ENCODE measurements at regions not wholly inside any gene's neighbourhood (a gene's known extent, or its start where the extent isn't known, plus 50 kb on each side); places are given as distances from the start of the nearest gene placed in this dataset.

GRCh38 chr6:113168057-113168456, 689.1 kb upstream of the MARCKS start:
- Histone ChIP-seq H3K27me3 (ENCODE audit: insufficient read depth, low read length) (no peaks in the 10 kb centered on the region), H3K4me1 (ENCODE audit: insufficient read depth, low read length) (no peaks in the 10 kb centered on the region), H3K4me3 (ENCODE audit: low read length) (no peak overlapping the region), H3K9me3 (ENCODE audit: low read depth, low read length) (no peaks in the 10 kb centered on the region)

DNA sequence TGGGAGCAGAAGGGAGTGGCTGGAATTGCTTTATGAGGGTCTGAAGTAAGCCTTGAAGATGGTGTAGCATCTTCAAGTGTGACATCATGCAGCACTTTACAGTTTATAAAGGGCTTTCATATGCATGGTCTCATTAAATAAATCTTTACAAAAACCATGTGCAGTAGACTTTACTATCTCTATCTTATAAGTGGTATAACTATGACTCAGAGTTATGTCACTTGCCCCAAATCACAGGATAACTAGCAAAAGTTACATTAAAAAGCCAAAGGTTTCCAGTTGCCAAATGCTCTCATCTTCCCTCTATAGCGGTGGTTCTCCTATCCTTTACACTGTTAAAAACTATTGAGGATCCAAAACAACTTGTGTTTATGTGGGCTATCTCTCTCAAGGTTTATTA, 687.7 kb upstream of the MARCKS start:
- no peak overlapping the region for H3K4me3 ChIP-seq (ENCODE audit: low read length)
- H3K9me3 ChIP-seq (ENCODE audit: low read depth, low read length), result no peaks in the 10 kb centered on the region
- no peaks in the 10 kb centered on the region for H3K27me3 ChIP-seq (ENCODE audit: insufficient read depth, low read length)
- H3K4me1 ChIP-seq (ENCODE audit: insufficient read depth, low read length), result no peaks in the 10 kb centered on the region

DNA sequence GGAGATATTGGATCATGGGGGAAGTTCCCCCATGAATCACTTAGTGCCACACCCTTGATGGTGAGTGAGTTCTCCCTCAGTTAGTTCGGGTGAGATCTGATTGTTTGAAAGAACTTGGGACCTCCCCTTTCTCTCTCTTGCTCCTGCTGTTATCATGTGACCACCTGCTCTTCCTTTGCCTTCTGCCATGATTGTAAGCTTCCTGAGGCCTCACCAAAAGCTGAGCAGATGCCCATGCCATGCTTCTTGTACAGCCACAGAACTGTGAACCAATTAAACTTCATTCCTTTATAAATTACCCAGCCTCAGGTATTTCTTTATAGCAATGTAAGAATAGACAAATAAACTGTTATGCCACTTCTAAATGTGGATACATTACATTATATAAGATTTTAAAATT, 686.7 kb upstream of the MARCKS start:
- no peak overlapping the region for H3K4me3 ChIP-seq (ENCODE audit: low read length)
- H3K4me1 ChIP-seq (ENCODE audit: insufficient read depth, low read length), result no peaks in the 10 kb centered on the region
- H3K27me3 ChIP-seq (ENCODE audit: insufficient read depth, low read length), result no peaks in the 10 kb centered on the region
- H3K9me3 ChIP-seq (ENCODE audit: low read depth, low read length), result no peaks in the 10 kb centered on the region

- no peak overlapping the region for H3K4me3 ChIP-seq (ENCODE audit: low read length)
- no peaks in the 10 kb centered on the region for H3K9me3 ChIP-seq (ENCODE audit: low read depth, low read length)
- no peaks in the 10 kb centered on the region for H3K27me3 ChIP-seq (ENCODE audit: insufficient read depth, low read length)
- no peaks in the 10 kb centered on the region for H3K4me1 ChIP-seq (ENCODE audit: insufficient read depth, low read length)
These were observed 685.3 kb upstream of the MARCKS start for GRCh38 chr6:113171882-113172281.

DNA sequence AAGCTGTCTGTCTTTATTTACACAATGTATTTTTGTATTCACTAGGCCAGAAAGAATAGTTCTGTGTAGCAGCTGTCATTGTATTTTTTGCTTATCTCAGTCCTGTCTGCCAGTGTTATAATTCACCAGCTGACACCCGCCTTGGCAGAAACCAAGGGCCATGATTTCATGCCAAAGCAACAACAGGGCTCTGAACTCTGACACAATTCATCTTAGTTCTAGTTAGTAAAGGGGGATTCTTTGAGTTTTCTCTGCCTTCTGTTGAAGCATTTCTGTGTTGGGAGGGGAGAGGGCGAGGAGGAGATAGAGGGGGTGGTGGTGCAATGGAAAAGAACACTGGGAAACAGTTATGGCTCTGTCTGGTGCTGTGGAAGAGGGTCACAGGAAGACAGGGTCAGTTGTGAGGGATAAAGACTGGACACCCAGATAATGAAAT, 684.6 kb upstream of the MARCKS start:
- no peaks in the 10 kb centered on the region for H3K4me1 ChIP-seq (ENCODE audit: insufficient read depth, low read length)
- no peaks in the 10 kb centered on the region for H3K9me3 ChIP-seq (ENCODE audit: low read depth, low read length)
- H3K27me3 ChIP-seq (ENCODE audit: insufficient read depth, low read length), result no peaks in the 10 kb centered on the region
- no peak overlapping the region for H3K4me3 ChIP-seq (ENCODE audit: low read length)

DNA sequence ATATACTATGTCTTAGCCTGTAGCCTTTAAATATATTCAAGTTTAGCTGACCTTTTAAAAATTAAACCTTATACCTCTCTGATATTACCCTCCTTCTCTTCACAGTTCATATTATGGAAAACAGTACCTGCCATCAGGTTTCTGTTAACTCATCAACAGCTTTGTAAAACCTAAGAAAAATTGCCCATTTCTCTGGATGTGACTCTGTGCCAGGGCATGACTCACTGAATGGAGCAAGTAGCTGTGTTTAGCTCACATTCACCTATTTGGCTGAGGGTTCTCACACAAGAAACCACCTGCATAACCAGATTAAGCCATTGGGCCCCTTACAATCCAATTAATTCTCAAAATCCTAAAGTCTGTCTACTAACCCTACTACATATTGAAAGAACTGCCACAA, 678.8 kb upstream of the MARCKS start:
- Histone ChIP-seq H3K4me3 (ENCODE audit: low read length) (no peak overlapping the region), H3K4me1 (ENCODE audit: insufficient read depth, low read length) (no peaks in the 10 kb centered on the region), H3K27me3 (ENCODE audit: insufficient read depth, low read length) (no peaks in the 10 kb centered on the region), H3K9me3 (ENCODE audit: low read depth, low read length) (no peaks in the 10 kb centered on the region)

DNA sequence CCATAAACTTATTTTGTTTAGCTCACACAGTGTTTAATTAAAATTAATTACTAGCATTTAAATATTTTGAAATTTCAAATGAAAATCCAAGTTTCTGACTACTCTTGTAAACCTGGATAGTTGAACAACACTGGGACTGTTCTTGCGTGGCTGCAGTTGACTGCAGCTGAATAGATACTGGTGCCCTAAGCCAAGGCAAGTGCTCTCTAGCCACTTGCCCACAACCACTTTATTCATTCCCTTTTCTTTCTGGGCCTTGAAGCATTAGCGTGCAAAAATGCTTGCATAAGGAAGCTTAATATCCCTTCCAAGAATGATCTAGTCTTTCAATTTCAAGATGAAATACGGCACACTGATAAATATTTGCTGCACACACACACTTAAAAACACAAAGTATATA, 676.0 kb upstream of the MARCKS start:
- Histone ChIP-seq H3K4me3 (ENCODE audit: low read length) (no peak overlapping the region), H3K4me1 (ENCODE audit: insufficient read depth, low read length) (no peaks in the 10 kb centered on the region), H3K27me3 (ENCODE audit: insufficient read depth, low read length) (no peaks in the 10 kb centered on the region), H3K9me3 (ENCODE audit: low read depth, low read length) (no peaks in the 10 kb centered on the region)

- H3K4me3 ChIP-seq (ENCODE audit: low read length), result no peak overlapping the region
- H3K27me3 ChIP-seq (ENCODE audit: insufficient read depth, low read length), result no peaks in the 10 kb centered on the region
- no peaks in the 10 kb centered on the region for H3K9me3 ChIP-seq (ENCODE audit: low read depth, low read length)
- no peaks in the 10 kb centered on the region for H3K4me1 ChIP-seq (ENCODE audit: insufficient read depth, low read length)
These were observed 674.6 kb upstream of the MARCKS start for GRCh38 chr6:113182370-113183141.

GRCh38 chr6:113184291-113184690, 672.9 kb upstream of the MARCKS start:
- no peaks in the 10 kb centered on the region for H3K9me3 ChIP-seq (ENCODE audit: low read depth, low read length)
- no peaks in the 10 kb centered on the region for H3K27me3 ChIP-seq (ENCODE audit: insufficient read depth, low read length)
- no peak overlapping the region for H3K4me3 ChIP-seq (ENCODE audit: low read length)
- no peaks in the 10 kb centered on the region for H3K4me1 ChIP-seq (ENCODE audit: insufficient read depth, low read length)

DNA sequence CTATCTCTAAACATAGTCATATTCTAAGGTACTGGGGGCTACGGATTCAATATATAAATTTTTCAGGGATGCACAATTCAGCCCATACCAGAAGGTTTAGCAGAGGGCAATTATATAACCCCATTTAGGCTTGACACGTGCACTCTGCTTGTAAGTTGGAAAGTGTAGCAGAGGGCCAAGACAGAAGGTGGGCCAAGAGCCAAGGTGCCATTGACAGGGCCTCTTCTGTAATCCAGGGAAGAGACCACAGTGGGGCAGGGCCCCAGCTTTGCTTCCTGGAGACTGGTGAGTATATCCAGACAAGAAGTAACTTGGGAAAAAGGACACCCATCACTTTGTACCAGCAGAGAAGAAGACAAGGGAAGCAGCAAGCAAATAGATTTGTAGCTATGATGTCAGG, 672.4 kb upstream of the MARCKS start:
- Histone ChIP-seq H3K4me1 (ENCODE audit: insufficient read depth, low read length) (no peaks in the 10 kb centered on the region), H3K4me3 (ENCODE audit: low read length) (no peak overlapping the region), H3K9me3 (ENCODE audit: low read depth, low read length) (no peaks in the 10 kb centered on the region), H3K27me3 (ENCODE audit: insufficient read depth, low read length) (no peaks in the 10 kb centered on the region)

GRCh38 chr6:113185299-113185698, 671.8 kb upstream of the MARCKS start:
- no peaks in the 10 kb centered on the region for H3K27me3 ChIP-seq (ENCODE audit: insufficient read depth, low read length)
- no peaks in the 10 kb centered on the region for H3K9me3 ChIP-seq (ENCODE audit: low read depth, low read length)
- no peak overlapping the region for H3K4me3 ChIP-seq (ENCODE audit: low read length)
- no peaks in the 10 kb centered on the region for H3K4me1 ChIP-seq (ENCODE audit: insufficient read depth, low read length)

DNA sequence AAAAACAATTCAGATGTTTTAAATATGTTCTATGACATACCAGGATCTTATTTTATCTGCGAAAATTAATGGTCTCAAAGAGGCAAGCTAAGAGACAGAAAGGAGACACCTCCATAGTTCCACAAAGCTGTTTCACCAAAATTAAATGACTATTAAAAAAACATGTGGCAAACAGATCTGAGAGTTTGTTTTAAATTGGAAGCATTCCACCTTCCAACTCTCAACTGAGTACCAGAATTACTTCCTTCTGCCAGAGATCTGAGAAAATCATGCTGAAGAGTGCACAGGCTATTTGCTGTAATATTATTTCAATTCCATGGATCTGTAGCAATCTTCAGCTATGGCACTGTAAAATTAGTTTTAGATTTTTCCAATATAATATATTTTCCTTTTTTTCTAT, 669.5 kb upstream of the MARCKS start:
- no peaks in the 10 kb centered on the region for H3K4me1 ChIP-seq (ENCODE audit: insufficient read depth, low read length)
- no peaks in the 10 kb centered on the region for H3K9me3 ChIP-seq (ENCODE audit: low read depth, low read length)
- no peak overlapping the region for H3K4me3 ChIP-seq (ENCODE audit: low read length)
- no peaks in the 10 kb centered on the region for H3K27me3 ChIP-seq (ENCODE audit: insufficient read depth, low read length)

DNA sequence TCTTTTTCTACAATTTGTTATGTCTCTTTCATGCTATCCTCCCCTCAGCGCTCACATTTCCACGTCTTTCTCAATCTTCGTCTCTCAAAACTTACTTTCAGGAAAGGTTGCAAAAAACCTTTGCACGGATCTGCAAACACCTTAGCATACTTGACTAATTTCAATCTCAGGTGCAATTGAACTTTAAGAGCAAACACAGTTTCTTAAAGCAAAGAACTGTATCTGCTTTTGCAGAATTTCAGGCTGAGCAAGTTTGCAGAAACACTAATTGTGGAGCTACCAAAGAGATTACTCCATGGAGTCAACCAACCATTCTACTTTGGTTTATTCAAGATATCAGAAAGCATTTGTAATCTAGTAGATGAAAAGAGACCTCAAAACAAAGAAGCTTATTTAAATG, 668.2 kb upstream of the MARCKS start:
- peaks cover 9% of the 10 kb centered on the region for H3K9me3 ChIP-seq (ENCODE audit: low read depth, low read length)
- H3K27me3 ChIP-seq (ENCODE audit: insufficient read depth, low read length), result no peaks in the 10 kb centered on the region
- H3K4me1 ChIP-seq (ENCODE audit: insufficient read depth, low read length), result no peaks in the 10 kb centered on the region
- H3K4me3 ChIP-seq (ENCODE audit: low read length), result no peak overlapping the region

GRCh38 chr6:113190170-113190569, 667.0 kb upstream of the MARCKS start:
- Histone ChIP-seq H3K4me3 (ENCODE audit: low read length) (no peak overlapping the region), H3K9me3 (ENCODE audit: low read depth, low read length) (peaks cover 9% of the 10 kb centered on the region), H3K27me3 (ENCODE audit: insufficient read depth, low read length) (no peaks in the 10 kb centered on the region), H3K4me1 (ENCODE audit: insufficient read depth, low read length) (no peaks in the 10 kb centered on the region)

GRCh38 chr6:113194090-113194489, 663.1 kb upstream of the MARCKS start:
- Histone ChIP-seq H3K4me1 (ENCODE audit: insufficient read depth, low read length) (no peaks in the 10 kb centered on the region), H3K9me3 (ENCODE audit: low read depth, low read length) (peaks cover 9% of the 10 kb centered on the region), H3K27me3 (ENCODE audit: insufficient read depth, low read length) (no peaks in the 10 kb centered on the region), H3K4me3 (ENCODE audit: low read length) (no peak overlapping the region)
